ENCODE measurements at regions not wholly inside any gene's neighbourhood (a gene's known extent, or its start where the extent isn't known, plus 50 kb on each side); places are given as distances from the start of the nearest gene placed in this dataset.

GRCh38 chr1:232542633-232543593 is 87.0 kb downstream of the SIPA1L2 start:
- H3K9me1 ChIP-seq (replicated peaks; ENCODE audit: control insufficient read depth, extremely low read depth, insufficient read depth, low read length), result no peaks in the 10 kb centered on the region
- intact Hi-C loops (cut with micrococcal nuclease), result no loop called here
- no peak overlapping the region for H2AFZ ChIP-seq (ENCODE audit: low read depth, low read length)
- POLR2A ChIA-PET, result no interaction called here
- DNase-seq (ENCODE audit: low read depth, low spot score), result no peak
- no peaks in the 10 kb centered on the region for H3K9me3 ChIP-seq (replicated peaks; ENCODE audit: control insufficient read depth, insufficient read depth, low read length)
- no peaks in the 10 kb centered on the region for H3K36me3 ChIP-seq (ENCODE audit: control insufficient read depth in 2 of 2, extremely low read depth in 1 of 2, insufficient read depth in 2 of 2, low read length in 2 of 2)
- H3K79me2 ChIP-seq (ENCODE audit: control insufficient read depth, insufficient read depth, low read length), result no peaks in the 10 kb centered on the region
- H3K4me1 ChIP-seq (ENCODE audit: control insufficient read depth, extremely low read depth, insufficient read depth, low read length), result no peaks in the 10 kb centered on the region
- H3K27ac ChIP-seq (ENCODE audit: insufficient read depth, low read depth, low read length), result no peak overlapping the region
- H3K27me3 ChIP-seq (ENCODE audit: control insufficient read depth in 2 of 2, insufficient read depth in 2 of 2, low read length in 2 of 2), result no peaks in the 10 kb centered on the region
- no peak overlapping the region for H3K4me2 ChIP-seq (ENCODE audit: insufficient read depth, low read length)
- no peak overlapping the region for H3K9ac ChIP-seq (replicated peaks; ENCODE audit: extremely low read depth, insufficient read depth, low read length)
- no peak for TF ChIP-seq POLR2AphosphoS5 (IDR thresholded peaks at IDR 0.05; ENCODE audit: insufficient read depth, low read depth, low read length)
- TF ChIP-seq CTCF (IDR thresholded peaks at IDR 0.05; ENCODE audit: extremely low read depth in 1 of 2, insufficient read depth in 1 of 2, low read depth in 1 of 2, low read length in 2 of 2), result no peak
- TF ChIP-seq MAX (IDR thresholded peaks at IDR 0.05; ENCODE audit: insufficient read depth, insufficient read length), result no peak
- no peak for TF ChIP-seq POLR2A (IDR thresholded peaks at IDR 0.05; ENCODE audit: low read depth, low read length)
- no peak for TF ChIP-seq JUN (IDR thresholded peaks at IDR 0.05; ENCODE audit: borderline replicate concordance, insufficient read depth, insufficient read length, low read depth)
- dilution Hi-C loops (cut with MboI; ENCODE audit: extremely low pct_ligation_motif_present, low sequenced_read_pairs), result no loop called here
- no peak overlapping the region for H3K4me3 ChIP-seq (replicated peaks in 1 of 3; ENCODE audit: insufficient read depth in 1 of 3, low read depth in 1 of 3, low read length in 3 of 3)
- FAIRE-seq, result no peak
- no peaks in the 10 kb centered on the region for H4K20me1 ChIP-seq (replicated peaks; ENCODE audit: control insufficient read depth, extremely low read depth, insufficient read depth, low read length)
- BruUV-seq (replicated peaks), result no TSS peak
- CTCF ChIA-PET, result no interaction called here

Measured in endothelial cell of umbilical vein (primary cell).